ENCODE measurements at regions not wholly inside any gene's neighbourhood (a gene's known extent, or its start where the extent isn't known, plus 50 kb on each side); places are given as distances from the start of the nearest gene placed in this dataset.

DNA sequence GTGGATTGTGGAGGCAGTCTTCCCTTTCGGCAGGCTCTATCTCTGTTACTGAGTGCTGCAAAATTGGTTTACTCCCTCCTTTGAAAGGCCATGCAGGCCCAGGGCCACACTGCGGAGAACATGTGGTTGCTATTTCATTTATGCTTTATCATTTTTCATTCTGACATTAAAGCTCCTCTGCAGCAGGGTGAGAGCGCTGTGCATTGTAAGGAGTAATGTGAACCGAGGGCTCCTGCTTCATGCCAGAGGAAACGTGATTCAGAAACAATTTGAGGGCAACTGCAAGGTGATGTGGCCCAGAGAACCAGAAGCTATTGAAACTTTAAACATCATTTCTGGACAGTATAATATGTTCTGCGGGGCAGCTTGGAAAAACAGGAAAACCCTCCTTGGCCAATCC lies 341.6 kb upstream of the NT5C1B start:
- no peak overlapping the region for H3K27ac ChIP-seq (ENCODE audit: control insufficient read depth, insufficient read depth, low read length)
- no peaks in the 10 kb centered on the region for H3K36me3 ChIP-seq (ENCODE audit: control insufficient read depth in 2 of 2, extremely low read depth in 1 of 2, insufficient read depth in 2 of 2, low read length in 2 of 2)
- no peaks in the 10 kb centered on the region for H3K79me2 ChIP-seq (ENCODE audit: control insufficient read depth, insufficient read depth, low read length)
- no peaks in the 10 kb centered on the region for H3K4me1 ChIP-seq (ENCODE audit: control insufficient read depth, extremely low read depth, insufficient read depth, low read length)
- H3K9me3 ChIP-seq (ENCODE audit: control insufficient read depth, low read depth, low read length): no peaks in the 10 kb centered on the region
- H2AFZ ChIP-seq (ENCODE audit: control insufficient read depth, low read length): no peak overlapping the region
- H4K20me1 ChIP-seq (ENCODE audit: control insufficient read depth, extremely low read depth, insufficient read depth, low read length): no peaks in the 10 kb centered on the region
- DNase-seq (ENCODE audit: low read depth, low spot score) (no peak), FAIRE-seq (no peak)
- no peak overlapping the region for H3K4me3 ChIP-seq (ENCODE audit: control insufficient read depth in 2 of 3, extremely low read depth in 1 of 3, insufficient read depth in 2 of 3, low read depth in 1 of 3, low read length in 3 of 3)
- dilution Hi-C loops (cut with MboI; ENCODE audit: extremely low pct_ligation_motif_present, low sequenced_read_pairs): no loop called here
- no peak overlapping the region for H3K9ac ChIP-seq (ENCODE audit: control insufficient read depth, extremely low read depth, insufficient read depth, low read length)
- H3K9me1 ChIP-seq (ENCODE audit: control insufficient read depth, extremely low read depth, insufficient read depth, low read length): no peaks in the 10 kb centered on the region
- TF ChIP-seq, protein P1, sequence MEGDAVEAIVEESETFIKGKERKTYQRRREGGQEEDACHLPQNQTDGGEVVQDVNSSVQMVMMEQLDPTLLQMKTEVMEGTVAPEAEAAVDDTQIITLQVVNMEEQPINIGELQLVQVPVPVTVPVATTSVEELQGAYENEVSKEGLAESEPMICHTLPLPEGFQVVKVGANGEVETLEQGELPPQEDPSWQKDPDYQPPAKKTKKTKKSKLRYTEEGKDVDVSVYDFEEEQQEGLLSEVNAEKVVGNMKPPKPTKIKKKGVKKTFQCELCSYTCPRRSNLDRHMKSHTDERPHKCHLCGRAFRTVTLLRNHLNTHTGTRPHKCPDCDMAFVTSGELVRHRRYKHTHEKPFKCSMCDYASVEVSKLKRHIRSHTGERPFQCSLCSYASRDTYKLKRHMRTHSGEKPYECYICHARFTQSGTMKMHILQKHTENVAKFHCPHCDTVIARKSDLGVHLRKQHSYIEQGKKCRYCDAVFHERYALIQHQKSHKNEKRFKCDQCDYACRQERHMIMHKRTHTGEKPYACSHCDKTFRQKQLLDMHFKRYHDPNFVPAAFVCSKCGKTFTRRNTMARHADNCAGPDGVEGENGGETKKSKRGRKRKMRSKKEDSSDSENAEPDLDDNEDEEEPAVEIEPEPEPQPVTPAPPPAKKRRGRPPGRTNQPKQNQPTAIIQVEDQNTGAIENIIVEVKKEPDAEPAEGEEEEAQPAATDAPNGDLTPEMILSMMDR (optimal IDR thresholded peaks at IDR 0.05 in 1 of 3, IDR thresholded peaks at IDR 0.05 in 1 of 3, conservative IDR thresholded peaks at IDR 0.05 in 1 of 3; ENCODE audit: extremely low read depth in 1 of 3, insufficient read depth in 2 of 3, low read length in 3 of 3): no peak
- TF ChIP-seq EZH2 (IDR thresholded peaks at IDR 0.05; ENCODE audit: low read length): no peak
- H3K27me3 ChIP-seq (ENCODE audit: control insufficient read depth, extremely low read depth, insufficient read depth, low read length): no peaks in the 10 kb centered on the region
- no peak overlapping the region for H3K4me2 ChIP-seq (ENCODE audit: control insufficient read depth, extremely low read depth, insufficient read depth, low read depth, low read length)

DNA sequence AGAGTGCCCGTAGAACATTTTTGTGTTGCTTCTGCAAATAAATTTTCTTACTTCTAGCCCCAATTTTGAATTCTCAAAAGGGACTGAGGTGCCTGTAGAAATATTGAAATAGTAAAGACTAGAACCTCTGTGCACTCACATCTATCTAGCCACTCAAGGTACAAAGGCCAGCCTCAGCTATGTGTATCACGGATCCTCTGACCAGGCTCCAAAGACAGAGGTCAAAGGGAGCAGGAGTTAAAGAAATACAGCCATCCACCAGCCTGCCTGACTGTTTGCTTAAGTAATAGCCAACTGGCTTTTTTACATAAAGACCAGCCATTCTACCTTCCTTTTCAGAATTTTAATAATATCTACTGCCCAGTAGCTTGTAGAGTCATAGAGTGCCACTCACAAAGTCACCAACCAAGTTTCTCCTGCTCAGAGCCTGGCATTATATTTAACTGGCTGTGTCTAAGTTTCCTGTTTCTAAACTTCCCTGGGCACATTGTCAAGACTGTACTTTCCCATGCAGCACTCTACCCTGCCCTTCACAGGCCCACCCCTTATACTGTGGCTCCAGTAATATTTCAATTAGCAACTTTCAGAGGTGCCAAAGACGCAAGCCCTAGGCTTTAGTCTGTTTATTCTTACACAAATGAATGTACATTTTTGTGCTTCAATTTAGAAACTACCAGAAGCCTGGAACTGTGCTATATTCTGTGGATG lies 338.3 kb upstream of the NT5C1B start:
- H3K4me1 ChIP-seq (ENCODE audit: control insufficient read depth, extremely low read depth, insufficient read depth, low read length): no peaks in the 10 kb centered on the region
- FAIRE-seq: no peak
- no peaks in the 10 kb centered on the region for H3K79me2 ChIP-seq (ENCODE audit: control insufficient read depth, insufficient read depth, low read length)
- no peaks in the 10 kb centered on the region for H3K9me1 ChIP-seq (ENCODE audit: control insufficient read depth, extremely low read depth, insufficient read depth, low read length)
- no peak overlapping the region for H3K27ac ChIP-seq (ENCODE audit: control insufficient read depth, insufficient read depth, low read length)
- TF ChIP-seq, protein P1 (optimal IDR thresholded peaks at IDR 0.05 in 1 of 3, IDR thresholded peaks at IDR 0.05 in 1 of 3, conservative IDR thresholded peaks at IDR 0.05 in 1 of 3; ENCODE audit: extremely low read depth in 1 of 3, insufficient read depth in 2 of 3, low read length in 3 of 3): no peak
- TF ChIP-seq EZH2 (IDR thresholded peaks at IDR 0.05; ENCODE audit: low read length): no peak
- no peak overlapping the region for H3K9ac ChIP-seq (ENCODE audit: control insufficient read depth, extremely low read depth, insufficient read depth, low read length)
- no peak overlapping the region for H3K4me3 ChIP-seq (ENCODE audit: control insufficient read depth in 2 of 3, extremely low read depth in 1 of 3, insufficient read depth in 2 of 3, low read depth in 1 of 3, low read length in 3 of 3)
- H2AFZ ChIP-seq (ENCODE audit: control insufficient read depth, low read length): no peak overlapping the region
- no peaks in the 10 kb centered on the region for H3K27me3 ChIP-seq (ENCODE audit: control insufficient read depth, extremely low read depth, insufficient read depth, low read length)
- no peaks in the 10 kb centered on the region for H3K36me3 ChIP-seq (ENCODE audit: control insufficient read depth in 2 of 2, extremely low read depth in 1 of 2, insufficient read depth in 2 of 2, low read length in 2 of 2)
- H3K4me2 ChIP-seq (ENCODE audit: control insufficient read depth, extremely low read depth, insufficient read depth, low read depth, low read length): no peak overlapping the region
- no peaks in the 10 kb centered on the region for H3K9me3 ChIP-seq (ENCODE audit: control insufficient read depth, low read depth, low read length)
- no peak for DNase-seq (ENCODE audit: low read depth, low spot score)
- H4K20me1 ChIP-seq (ENCODE audit: control insufficient read depth, extremely low read depth, insufficient read depth, low read length): no peaks in the 10 kb centered on the region
- dilution Hi-C loops (cut with MboI; ENCODE audit: extremely low pct_ligation_motif_present, low sequenced_read_pairs): no loop called here

Data from keratinocyte (primary cell).